ENCODE measurements at regions not wholly inside any gene's neighbourhood (a gene's known extent, or its start where the extent isn't known, plus 50 kb on each side); places are given as distances from the start of the nearest gene placed in this dataset.

DNA sequence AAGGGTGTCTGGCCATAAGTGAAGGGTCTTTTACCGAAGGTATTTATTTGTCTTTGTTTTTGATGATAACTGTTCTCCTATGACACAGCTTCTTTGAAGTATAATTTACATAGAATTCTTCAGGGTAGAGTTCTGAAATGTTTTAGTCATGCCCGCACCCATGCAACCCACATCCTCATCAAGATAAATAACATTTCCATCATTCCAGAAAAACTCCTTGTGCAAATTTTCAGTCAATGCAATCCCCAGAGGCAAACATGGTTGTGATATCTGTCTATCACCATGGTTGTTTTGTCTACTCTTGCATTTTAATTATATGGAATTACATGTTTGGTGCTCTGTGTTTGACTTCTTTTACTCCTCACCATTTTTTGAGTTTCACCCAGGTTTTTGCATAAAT, 837.8 kb downstream of the AACS start:
- no peak for TF ChIP-seq CTCF (IDR thresholded peaks at IDR 0.05)
- TF ChIP-seq ZFX (IDR thresholded peaks at IDR 0.05; ENCODE audit: borderline replicate concordance), result no peak
